ENCODE measurements at regions not wholly inside any gene's neighbourhood (a gene's known extent, or its start where the extent isn't known, plus 50 kb on each side); places are given as distances from the start of the nearest gene placed in this dataset.

DNA sequence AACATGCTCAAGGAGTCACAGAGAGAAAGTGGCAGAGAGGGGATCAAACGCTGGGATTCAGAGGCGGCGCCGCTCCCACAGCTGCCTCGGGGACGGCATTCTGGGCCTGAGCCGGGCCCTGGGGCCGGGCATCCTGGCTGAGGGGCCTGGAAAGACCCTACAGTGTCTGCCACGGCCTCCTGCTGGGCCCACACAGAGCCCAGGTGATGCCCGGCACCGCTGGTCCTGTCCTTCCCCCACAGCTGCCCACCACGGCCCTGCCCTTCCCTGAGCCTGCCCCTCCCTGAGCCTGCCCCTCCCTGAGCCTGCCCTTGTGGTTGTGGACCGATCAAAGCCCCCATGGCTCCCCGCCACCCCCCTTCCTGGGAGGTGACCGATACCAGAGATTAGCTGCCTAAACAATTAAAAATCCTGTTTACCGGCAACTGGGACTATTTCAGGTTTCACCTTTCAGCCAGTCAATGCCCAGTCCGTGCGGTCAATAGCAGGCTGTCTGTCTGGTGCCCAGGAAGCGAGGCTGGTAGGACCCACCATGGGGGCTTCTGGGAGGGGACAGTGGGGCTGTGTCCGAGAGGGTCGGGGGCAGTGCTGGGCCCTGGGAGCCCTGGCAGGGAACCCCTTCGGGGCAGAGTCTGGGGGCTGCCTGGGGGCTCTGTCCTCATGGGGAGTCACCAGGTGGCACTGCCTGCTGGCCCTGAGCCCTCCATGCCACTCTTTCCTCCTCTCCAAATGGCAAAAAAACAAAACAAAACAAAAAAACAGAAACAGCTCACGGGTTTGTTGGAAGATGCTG lies 55.4 kb upstream of the GATA5 start:
- no peaks in the 10 kb centered on the region for H3K9me3 Mint-ChIP-seq
- no peak overlapping the region for H3K4me3 Mint-ChIP-seq
- H3K27me3 Mint-ChIP-seq: no peaks in the 10 kb centered on the region
- ChIA-PET POLR2A (no interaction called here), CTCF (interaction anchor here (1.7 kb wide), 1 partner anchor 8 kb away, joined by 3 read pairs; no protein-coding TSS in a partner anchor)
- no peak for ATAC-seq
- TF ChIP-seq, protein P1, sequence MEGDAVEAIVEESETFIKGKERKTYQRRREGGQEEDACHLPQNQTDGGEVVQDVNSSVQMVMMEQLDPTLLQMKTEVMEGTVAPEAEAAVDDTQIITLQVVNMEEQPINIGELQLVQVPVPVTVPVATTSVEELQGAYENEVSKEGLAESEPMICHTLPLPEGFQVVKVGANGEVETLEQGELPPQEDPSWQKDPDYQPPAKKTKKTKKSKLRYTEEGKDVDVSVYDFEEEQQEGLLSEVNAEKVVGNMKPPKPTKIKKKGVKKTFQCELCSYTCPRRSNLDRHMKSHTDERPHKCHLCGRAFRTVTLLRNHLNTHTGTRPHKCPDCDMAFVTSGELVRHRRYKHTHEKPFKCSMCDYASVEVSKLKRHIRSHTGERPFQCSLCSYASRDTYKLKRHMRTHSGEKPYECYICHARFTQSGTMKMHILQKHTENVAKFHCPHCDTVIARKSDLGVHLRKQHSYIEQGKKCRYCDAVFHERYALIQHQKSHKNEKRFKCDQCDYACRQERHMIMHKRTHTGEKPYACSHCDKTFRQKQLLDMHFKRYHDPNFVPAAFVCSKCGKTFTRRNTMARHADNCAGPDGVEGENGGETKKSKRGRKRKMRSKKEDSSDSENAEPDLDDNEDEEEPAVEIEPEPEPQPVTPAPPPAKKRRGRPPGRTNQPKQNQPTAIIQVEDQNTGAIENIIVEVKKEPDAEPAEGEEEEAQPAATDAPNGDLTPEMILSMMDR (IDR thresholded peaks at IDR 0.05): no peak
- intact Hi-C loops (cut with micrococcal nuclease): no loop called here
- H3K4me1 Mint-ChIP-seq (ENCODE audit: low read depth): no peaks in the 10 kb centered on the region
- no peak for DNase-seq
- H3K27ac Mint-ChIP-seq: no peak overlapping the region
- H3K36me3 Mint-ChIP-seq (ENCODE audit: low read depth): no peaks in the 10 kb centered on the region

DNA sequence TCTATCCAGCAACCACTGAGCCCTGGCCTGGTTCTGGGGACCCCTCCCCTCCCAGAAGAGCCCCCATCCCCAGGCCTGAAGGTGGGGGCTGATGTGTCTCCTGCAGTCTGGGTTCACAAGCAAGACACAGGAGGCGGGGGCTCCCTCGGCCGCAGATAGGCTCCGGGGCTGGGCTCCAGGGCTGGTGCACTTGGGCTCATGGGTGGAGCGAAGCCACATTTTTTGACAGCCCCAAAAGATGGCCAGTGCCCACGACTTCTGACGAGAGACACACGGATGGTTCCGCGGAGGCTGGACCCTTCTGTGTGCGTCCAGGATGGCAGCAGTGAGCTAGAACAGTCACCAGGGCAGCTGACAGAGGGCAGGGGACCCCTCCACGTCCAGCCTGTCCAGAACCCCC lies 57.1 kb upstream of the GATA5 start:
- intact Hi-C loops (cut with micrococcal nuclease): no loop called here
- no peak overlapping the region for H3K4me3 Mint-ChIP-seq
- ChIA-PET CTCF (no interaction called here), POLR2A (no interaction called here)
- ATAC-seq: no peak
- TF ChIP-seq, protein P1 (IDR thresholded peaks at IDR 0.05): no peak
- DNase-seq: no peak
- no peaks in the 10 kb centered on the region for H3K4me1 Mint-ChIP-seq (ENCODE audit: low read depth)
- no peaks in the 10 kb centered on the region for H3K27me3 Mint-ChIP-seq
- H3K27ac Mint-ChIP-seq: no peak overlapping the region
- no peaks in the 10 kb centered on the region for H3K9me3 Mint-ChIP-seq
- no peaks in the 10 kb centered on the region for H3K36me3 Mint-ChIP-seq (ENCODE audit: low read depth)

DNA sequence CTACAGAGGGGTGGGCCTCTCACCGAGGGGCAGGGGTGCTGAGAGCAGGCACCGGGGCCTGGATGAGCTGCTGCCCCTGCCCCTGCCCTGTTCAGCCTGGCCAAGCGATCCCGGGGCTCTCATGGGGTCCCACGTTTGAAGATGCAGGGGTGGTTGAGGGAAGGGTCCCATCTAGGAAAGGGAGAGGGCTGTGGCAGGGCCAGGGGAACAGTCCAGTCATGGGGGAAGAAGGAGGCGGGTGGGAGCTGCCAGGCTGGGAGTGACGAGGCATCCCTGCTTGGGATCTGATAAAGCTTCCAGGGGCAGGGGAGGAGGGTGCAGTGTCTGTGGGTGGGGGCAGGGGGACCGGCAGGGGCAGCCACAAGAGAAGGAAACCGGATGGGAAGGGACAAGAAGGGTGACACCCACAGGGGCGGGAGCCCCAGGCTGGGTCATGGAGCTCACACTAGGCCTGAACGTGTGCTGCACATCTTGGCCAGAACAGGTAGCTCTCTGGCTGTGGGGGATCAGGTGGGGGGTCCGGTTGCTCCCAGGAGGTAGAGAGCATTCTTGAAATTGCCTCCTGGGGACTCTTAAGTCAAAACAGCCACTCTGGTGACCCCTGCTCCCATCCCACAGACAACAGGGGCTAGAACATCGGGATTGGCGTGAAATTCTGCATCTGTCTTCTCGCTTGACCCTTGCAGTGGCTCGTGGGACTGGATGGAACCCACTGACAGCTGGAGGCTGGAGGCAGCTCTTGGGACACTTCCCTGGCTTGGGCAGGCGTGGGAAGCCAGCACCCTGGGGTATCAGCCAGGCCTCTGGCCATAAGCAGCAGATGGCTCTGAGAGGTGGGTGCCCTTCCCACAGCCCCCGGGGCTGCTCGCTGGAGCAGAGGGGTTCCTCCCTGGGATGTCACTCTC lies 58.0 kb upstream of the GATA5 start:
- Mint-ChIP-seq H3K27ac (no peak overlapping the region), H3K9me3 (no peaks in the 10 kb centered on the region), H3K36me3 (ENCODE audit: low read depth) (no peaks in the 10 kb centered on the region), H3K4me3 (no peak overlapping the region), H3K4me1 (ENCODE audit: low read depth) (no peaks in the 10 kb centered on the region), H3K27me3 (no peaks in the 10 kb centered on the region)
- ChIA-PET CTCF (no interaction called here), POLR2A (no interaction called here)
- TF ChIP-seq, protein P1 (IDR thresholded peaks at IDR 0.05): no peak
- no peak for ATAC-seq
- intact Hi-C loops (cut with micrococcal nuclease): no loop called here
- no peak for DNase-seq

DNA sequence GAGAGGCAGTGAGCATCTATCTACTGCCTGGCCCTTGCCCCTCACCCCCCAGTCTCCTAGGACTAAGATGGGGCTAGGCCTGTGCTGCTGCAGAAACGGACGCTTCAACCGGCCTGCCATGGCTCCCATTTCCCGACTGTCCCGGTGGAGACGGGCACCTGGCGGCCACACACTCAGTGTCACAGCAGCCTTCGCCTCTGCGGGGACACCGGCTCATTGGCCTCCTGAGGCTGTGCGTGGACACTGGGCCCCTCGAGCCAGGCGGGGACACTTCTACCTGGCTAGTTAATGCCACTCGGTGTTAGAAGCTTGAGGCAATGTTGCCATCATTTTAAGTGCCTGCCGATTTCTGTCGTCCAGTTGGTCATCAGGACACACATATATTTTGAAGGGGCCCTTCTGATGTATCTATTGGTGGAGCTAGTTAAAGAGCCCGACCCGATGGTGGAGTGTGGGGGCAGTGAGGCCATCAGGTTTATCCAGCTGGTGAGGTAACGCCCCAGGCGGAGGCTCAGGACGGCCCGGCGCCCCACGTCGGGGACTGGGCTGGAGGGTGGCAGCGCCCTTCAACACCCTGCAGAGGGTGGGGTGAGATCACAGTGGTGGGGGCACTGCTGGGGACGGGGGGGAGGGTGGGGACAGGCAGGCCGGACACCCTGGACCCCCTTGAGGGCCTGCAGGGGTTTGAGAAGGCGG lies 58.9 kb upstream of the GATA5 start:
- POLR2A ChIA-PET: no interaction called here
- Mint-ChIP-seq H3K27me3 (no peaks in the 10 kb centered on the region), H3K9me3 (no peaks in the 10 kb centered on the region), H3K27ac (no peak overlapping the region), H3K4me1 (ENCODE audit: low read depth) (no peaks in the 10 kb centered on the region), H3K36me3 (ENCODE audit: low read depth) (no peaks in the 10 kb centered on the region), H3K4me3 (no peak overlapping the region)
- no peak for ATAC-seq
- intact Hi-C loops (cut with micrococcal nuclease): no loop called here
- TF ChIP-seq, protein P1 (IDR thresholded peaks at IDR 0.05): no peak
- DNase-seq: no peak
- CTCF ChIA-PET: no interaction called here

Measured in activated CD8-positive, alpha-beta T cell treated with anti-CD3 and anti-CD28 coated beads for 36 hours (primary cell).